GM12878 (cell line): ENCODE measurements at regions not wholly inside any gene's neighbourhood (a gene's known extent, or its start where the extent isn't known, plus 50 kb on each side); places are given as distances from the start of the nearest gene placed in this dataset.

Source experiments
- ATAC-seq: fragments of 200-7000 bp; cut with Tn5 transposase; 3 replicates; pipeline ENCODE4 v1.9.1; 2020; ENCODE audit warnings: mild to moderate bottlenecking, moderate library complexity
- BruUV-seq: library from RNA; stranded (reverse); fragments of 400-500 nt; replicated peaks from 2 replicates; lab custom pipeline; 2021; lab: Mats Ljungman, UMichigan
- CTCF ChIA-PET: fragments of 300-600 bp; sonication (Branson Sonifier 250); formaldehyde crosslinking; extraction: SDS; loops from one replicate; lab custom pipeline; 2021; ENCODE audit warnings: inconsistent platforms; lab: Yijun Ruan, JAX
- POLR2A ChIA-PET: fragments of 350-600 bp; formaldehyde crosslinking; extraction: SDS; loops from one replicate; lab custom pipeline; 2021; ENCODE audit warnings: inconsistent platforms; lab: Charles Lee
- RAD21 ChIA-PET: fragments of 300-600 bp; sonication (Branson Sonifier 250); formaldehyde crosslinking; loops from one replicate; lab custom pipeline; 2023; ENCODE audit warnings: antibody characterized with exemption; ENCODE audit not compliant: unreplicated experiment; lab: Charles Lee
- SMC1A ChIA-PET: fragments of 300-600 bp; sonication (Branson Sonifier 250); formaldehyde crosslinking; loops from one replicate; lab custom pipeline; 2023; ENCODE audit not compliant: unreplicated experiment, uncharacterized antibody; lab: Charles Lee
- DNase-seq: peaks from one replicate; pipeline ENCODE4 v3.0.0-alpha.2; 2011; ENCODE audit warnings: low read depth, low spot score
- FAIRE-seq: peaks from 3 replicates; lab custom pipeline; 2011; peaks lifted over from hg19 to GRCh38; lab: Jason Lieb, UNC
- H2AFZ ChIP-seq: 2 replicates; pipeline ENCODE4 v1.6.0; 2011; ENCODE audit warnings: low read depth, low read length, control low read depth; ENCODE audit not compliant: control insufficient read depth
- H3K27ac ChIP-seq: 2 replicates; pipeline ENCODE4 v1.5.1; 2011; ENCODE audit warnings: control low read depth; ENCODE audit not compliant: control insufficient read depth, insufficient read depth
- H3K27me3 ChIP-seq, 2 experiments: replicated peaks in 1 of 2; 2 replicates each; pipeline versions ENCODE4 v1.6.0 to v1.6.1; 2011; ENCODE audit warnings: low read length in 1 of 2; ENCODE audit not compliant: control insufficient read depth in 2 of 2, insufficient read depth in 2 of 2
- H3K36me3 ChIP-seq, 2 experiments: 2 replicates each; pipeline ENCODE4 v1.5.1; 2011; ENCODE audit warnings: low read length in 1 of 2; ENCODE audit not compliant: control insufficient read depth in 2 of 2, insufficient read depth in 2 of 2
- H3K4me1 ChIP-seq: 2 replicates; pipeline ENCODE4 v1.6.1; 2011; ENCODE audit warnings: mild to moderate bottlenecking, low read length, moderate library complexity, mixed read lengths; ENCODE audit not compliant: control insufficient read depth, insufficient read depth
- H3K4me2 ChIP-seq: 2 replicates; pipeline ENCODE4 v1.6.0; 2011; ENCODE audit warnings: control low read depth; ENCODE audit not compliant: control insufficient read depth, insufficient read depth
- H3K4me3 ChIP-seq: fragments of 200-600 bp; sonication (generic); 2 replicates; pipeline ENCODE4 v1.5.1; 2016
- H3K79me2 ChIP-seq: 2 replicates; pipeline ENCODE4 v1.6.0; 2011; ENCODE audit warnings: low read length; ENCODE audit not compliant: control insufficient read depth, insufficient read depth
- H3K9ac ChIP-seq: 2 replicates; pipeline ENCODE4 v1.8.0; 2011; ENCODE audit warnings: low read length, control low read depth, mixed read lengths; ENCODE audit not compliant: control insufficient read depth, insufficient read depth
- H3K9me3 ChIP-seq: replicated peaks from 3 replicates; pipeline ENCODE4 v1.5.1; 2011; ENCODE audit warnings: mild to moderate bottlenecking, low read length; ENCODE audit not compliant: control insufficient read depth, insufficient read depth
- H4K20me1 ChIP-seq: 2 replicates; pipeline ENCODE4 v1.6.0; 2011; ENCODE audit not compliant: control insufficient read depth, insufficient read depth
- ASH2L ChIP-seq: fragments of 300-600, 200-600 bp; sonication (generic); IDR thresholded peaks from 2 replicates; pipeline ENCODE4 v1.6.1; 2017; ENCODE audit warnings: low read depth, mild to moderate bottlenecking, borderline replicate concordance
- FOS ChIP-seq: IDR thresholded peaks from 3 replicates; pipeline ENCODE4 v1.6.1; 2011; ENCODE audit warnings: borderline replicate concordance; ENCODE audit not compliant: insufficient read length; ENCODE audit errors: extremely low read depth
- HDGF ChIP-seq: fragments of 450-650 bp; IDR thresholded peaks from 2 replicates; pipeline ENCODE4 v1.6.1; 2016; ENCODE audit warnings: antibody characterized with exemption
- IRF5 ChIP-seq: fragments of 450-650 bp; IDR thresholded peaks from 2 replicates; pipeline ENCODE4 v1.6.1; 2017; ENCODE audit warnings: borderline replicate concordance
- KAT2A ChIP-seq: conservative IDR thresholded peaks from 2 replicates; pipeline ENCODE4 v1.6.1; 2011; ENCODE audit warnings: low read depth, low read length; ENCODE audit not compliant: control insufficient read depth
- MEF2B ChIP-seq: fragments of 450-650 bp; IDR thresholded peaks from 2 replicates; pipeline ENCODE4 v1.6.1; 2018; ENCODE audit warnings: mild to moderate bottlenecking, moderate library complexity; ENCODE audit not compliant: partially characterized antibody, poor library complexity, severe bottlenecking
- MYB ChIP-seq: fragments of 150-350 bp; IDR thresholded peaks from 2 replicates; pipeline ENCODE4 v1.6.1; 2014; ENCODE audit warnings: mild to moderate bottlenecking, low read depth, low read length, borderline replicate concordance
- POLR2A ChIP-seq: IDR thresholded peaks from 2 replicates; pipeline ENCODE4 v1.6.1; 2011; ENCODE audit warnings: low read depth, mild to moderate bottlenecking, low read length
- POU2F2 ChIP-seq: IDR thresholded peaks from 3 replicates; pipeline ENCODE4 v1.6.1; 2011; ENCODE audit warnings: low read depth, mild to moderate bottlenecking, low read length, borderline replicate concordance
- TBL1XR1 ChIP-seq: IDR thresholded peaks from 2 replicates; pipeline ENCODE4 v1.6.1; 2012; ENCODE audit warnings: low read depth, low read length, improper control_type of control experiment
- YY1 ChIP-seq: IDR thresholded peaks from 2 replicates; pipeline ENCODE4 v1.6.1; 2011; ENCODE audit warnings: low read depth, mild to moderate bottlenecking, low read length
- WGBS: methylation state at CpG from one replicate; pipeline ENCODE4 v1.1.6; 2016; ENCODE audit warnings: low lambda C conversion rate; ENCODE audit not compliant: insufficient replicate concordance, insufficient coverage; ENCODE audit errors: missing lambda C conversion rate; 5-methylcytosine and 5-hydroxymethylcytosine counted together
- in situ Hi-C: fragments of 300-500 bp; cut with MboI; formaldehyde crosslinking; loops from 9 replicates; pipeline ENCODE4 v1.14.3; 2018; ENCODE audit warnings: mixed read lengths
- intact Hi-C: fragments of 100-400 bp; cut with micrococcal nuclease; formaldehyde crosslinking; loops from one replicate; pipeline ENCODE4 v1.14.2; 2022; ENCODE audit not compliant: unreplicated experiment

- no peak for FAIRE-seq
- DNase-seq, result no peak
- Histone ChIP-seq H4K20me1 (no peaks in the 10 kb centered on the region), H2AFZ (no peak overlapping the region), H3K27ac (no peak overlapping the region), H3K4me3 (no peak overlapping the region), H3K27me3 (no peaks in the 10 kb centered on the region), H3K36me3 (no peaks in the 10 kb centered on the region)
- RAD21 ChIA-PET, result interaction anchor here (1.7 kb wide), 1 partner anchor 13 kb away, joined by 4 read pairs; no protein-coding TSS in a partner anchor
- ATAC-seq, result no peak
- in situ Hi-C loops, result no loop called here
- WGBS, result 31% methylated on average over 4 of the region's 4 CpGs
- intact Hi-C loops, result no loop called here
- BruUV-seq, result no TSS peak
- CTCF ChIA-PET, result no interaction called here
- TF ChIP-seq MEF2B (no peak), POU2F2 (no peak), TBL1XR1 (no peak), POLR2A (no peak), HDGF (no peak)
- TF ChIP-seq, all 136 proteins: peak for 0
- H3K4me2 ChIP-seq, result no peak overlapping the region
- H3K9me3 ChIP-seq, result no peaks in the 10 kb centered on the region
- H3K4me1 ChIP-seq, result no peaks in the 10 kb centered on the region
- no peak overlapping the region for H3K9ac ChIP-seq
- ChIA-PET SMC1A (interaction anchor here (1.0 to 1.8 kb wide), 4 partner anchors 8 to 111 kb away, joined by 3 to 4 read pairs (median 4); no protein-coding TSS in a partner anchor), POLR2A (no interaction called here)
- H3K79me2 ChIP-seq, result no peaks in the 10 kb centered on the region
Observed at GRCh38 chr6:81894306-81894705, 141.8 kb upstream of the TENT5A start.

- no peak overlapping the region for H2AFZ ChIP-seq
- ATAC-seq, result no peak
Observed at GRCh38 chr6:81892891-81893290, 140.4 kb upstream of the TENT5A start.

More at GRCh38 chr6:81892891-81893290, 140.4 kb upstream of the TENT5A start:
- H4K20me1 ChIP-seq, result no peaks in the 10 kb centered on the region
- no peak overlapping the region for H3K4me2 ChIP-seq
- DNase-seq (no peak), FAIRE-seq (no peak)
- TF ChIP-seq YY1, result no peak
- no peak for TF ChIP-seq KAT2A
- no peak for TF ChIP-seq FOS
- no peak for TF ChIP-seq MYB
- TF ChIP-seq ASH2L, result no peak
- no peak for TF ChIP-seq IRF5
- H3K36me3 ChIP-seq, result no peaks in the 10 kb centered on the region
- no peaks in the 10 kb centered on the region for H3K79me2 ChIP-seq
- no peak overlapping the region for H3K27ac ChIP-seq
- intact Hi-C loops (no loop called here), in situ Hi-C loops (no loop called here)
- SMC1A ChIA-PET, result interaction anchor here (0.6 to 3.7 kb wide), 9 partner anchors 8 to 443 kb away, joined by 3 to 16 read pairs (median 3); no protein-coding TSS in a partner anchor
- no TSS peak for BruUV-seq
- no peak overlapping the region for H3K9ac ChIP-seq
- H3K27me3 ChIP-seq, result no peaks in the 10 kb centered on the region
- POLR2A ChIA-PET, result interaction anchor here (0.8 kb wide), 1 partner anchor 126 kb away, joined by 3 read pairs; no protein-coding TSS in a partner anchor
- CTCF ChIA-PET, result interaction anchor here (0.6 to 1.1 kb wide), 3 partner anchors 40 to 1611 kb away, joined by 3 read pairs; no protein-coding TSS in a partner anchor
- H3K4me1 ChIP-seq, result no peaks in the 10 kb centered on the region
- WGBS, result 21% methylated on average over 3 of the region's 3 CpGs
- no peak overlapping the region for H3K4me3 ChIP-seq
- RAD21 ChIA-PET, result interaction anchor here (0.8 kb wide), 1 partner anchor 74 kb away, joined by 3 read pairs; no protein-coding TSS in a partner anchor
- H3K9me3 ChIP-seq, result no peaks in the 10 kb centered on the region
